Effector memory CD8-positive, alpha-beta T cell (primary cell): ENCODE measurements at regions not wholly inside any gene's neighbourhood (a gene's known extent, or its start where the extent isn't known, plus 50 kb on each side); places are given as distances from the start of the nearest gene placed in this dataset.

Experiments
- ATAC-seq: fragments of 150-1000 bp; cut with Tn5 transposase; replicated peaks from 2 replicates; pipeline ENCODE4 v1.10.0; 2021; ENCODE audit warnings: mild to moderate bottlenecking, moderate library complexity
- DNase-seq, 3 experiments: peaks; one replicate each; pipeline ENCODE4 v3.0.0; 2021
- H3K27ac Mint-ChIP-seq, 2 donors: one replicate each; pipeline ENCODE4 v1.8.0; 2022; ENCODE audit warnings: mild to moderate bottlenecking in 2 of 2, mixed read lengths in 2 of 2, moderate library complexity in 2 of 2
- H3K27me3 Mint-ChIP-seq, 2 donors: one replicate each; pipeline ENCODE4 v1.8.0; 2022; ENCODE audit warnings: mixed read lengths in 2 of 2
- H3K36me3 Mint-ChIP-seq: one replicate; pipeline ENCODE4 v1.8.0; 2022; ENCODE audit warnings: mild to moderate bottlenecking, moderate library complexity, mixed read lengths; ENCODE audit not compliant: insufficient read depth
- H3K4me1 Mint-ChIP-seq, 2 donors: one replicate each; pipeline ENCODE4 v1.8.0; 2022; ENCODE audit warnings: low read depth in 2 of 2, mixed read lengths in 2 of 2
- H3K4me3 Mint-ChIP-seq, 2 donors: one replicate each; pipeline ENCODE4 v1.8.0; 2022; ENCODE audit warnings: mild to moderate bottlenecking in 2 of 2, mixed read lengths in 2 of 2, moderate library complexity in 2 of 2
- H3K9me3 Mint-ChIP-seq, 2 donors: one replicate each; pipeline ENCODE4 v1.8.0; 2022; ENCODE audit warnings: mixed read lengths in 2 of 2

DNA sequence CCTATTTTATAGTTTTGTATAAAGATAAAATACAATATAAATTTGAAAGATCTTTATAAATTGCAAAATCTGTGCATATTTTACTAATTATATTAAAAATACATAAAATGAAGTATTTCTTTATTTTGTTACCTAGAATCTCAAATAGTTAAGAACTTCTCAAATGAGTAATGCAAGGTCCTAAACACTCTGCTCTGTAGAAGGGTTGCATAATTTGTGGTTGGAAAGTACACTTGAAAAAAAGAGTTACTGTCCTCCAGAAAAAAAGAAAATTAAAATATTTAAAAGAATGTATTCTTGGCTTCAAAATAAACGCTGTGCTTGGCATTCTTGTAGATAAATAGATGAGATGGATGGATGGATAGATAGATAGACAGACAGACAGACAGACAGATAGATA is 428.8 kb upstream of the CDH6 start:
- H3K4me1 Mint-ChIP-seq = no peaks in the 10 kb centered on the region
- peaks cover 6 to 15% of the 10 kb centered on the region in 2 donors for H3K9me3 Mint-ChIP-seq
- H3K4me3 Mint-ChIP-seq = no peak overlapping the region
- H3K27ac Mint-ChIP-seq = no peak overlapping the region
- H3K36me3 Mint-ChIP-seq = no peaks in the 10 kb centered on the region
- DNase-seq (no peak), ATAC-seq (no peak)
- no peaks in the 10 kb centered on the region for H3K27me3 Mint-ChIP-seq

DNA sequence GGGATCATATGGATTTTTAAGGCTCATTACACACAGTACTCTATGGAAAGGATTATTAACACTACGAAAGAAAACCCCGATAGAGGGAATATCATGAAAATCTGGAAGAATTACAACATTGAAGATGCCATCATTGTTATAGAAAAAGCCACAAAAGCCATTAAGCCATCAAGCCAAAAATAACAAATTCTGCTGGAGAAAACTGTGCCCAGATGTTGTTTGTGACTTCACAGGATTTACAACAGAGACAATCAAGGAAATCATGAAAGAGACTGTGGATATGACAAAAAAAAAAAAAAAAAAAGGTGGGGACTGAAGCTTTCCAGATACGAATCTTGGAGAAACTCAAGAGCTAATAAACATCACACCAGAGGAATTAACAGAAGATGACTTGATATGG is 433.8 kb upstream of the CDH6 start:
- Mint-ChIP-seq H3K36me3 (no peaks in the 10 kb centered on the region), H3K4me3 (no peak overlapping the region), H3K4me1 (no peaks in the 10 kb centered on the region), H3K27me3 (no peaks in the 10 kb centered on the region), H3K27ac (no peak overlapping the region), H3K9me3 (peaks cover 14 to 35% of the 10 kb centered on the region in 2 donors)
- ATAC-seq = no peak
- DNase-seq = no peak

DNA sequence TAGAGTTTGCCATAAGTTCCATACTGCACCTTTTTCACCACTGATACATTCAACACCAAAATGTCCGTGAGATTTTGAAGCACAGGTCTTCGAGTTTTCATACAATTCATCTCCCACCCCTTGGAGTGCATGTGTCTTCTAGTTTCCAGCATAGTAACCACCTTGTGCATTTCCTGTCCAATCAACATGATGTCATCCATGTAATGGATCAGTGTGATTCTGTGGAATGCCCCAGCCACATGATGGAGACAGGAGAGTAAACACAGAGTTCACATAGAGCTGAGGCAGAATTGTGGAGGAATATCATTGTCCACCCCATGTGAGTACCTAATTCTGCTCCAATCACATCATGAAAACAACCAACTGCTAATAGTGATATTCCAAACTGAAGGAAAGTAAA is 441.5 kb upstream of the CDH6 start:
- Mint-ChIP-seq H3K4me3 (no peak overlapping the region), H3K9me3 (peaks cover 9 to 15% of the 10 kb centered on the region in 2 donors), H3K4me1 (no peaks in the 10 kb centered on the region), H3K36me3 (no peaks in the 10 kb centered on the region), H3K27me3 (no peaks in the 10 kb centered on the region), H3K27ac (no peak overlapping the region)
- no peak for ATAC-seq
- no peak for DNase-seq

DNA sequence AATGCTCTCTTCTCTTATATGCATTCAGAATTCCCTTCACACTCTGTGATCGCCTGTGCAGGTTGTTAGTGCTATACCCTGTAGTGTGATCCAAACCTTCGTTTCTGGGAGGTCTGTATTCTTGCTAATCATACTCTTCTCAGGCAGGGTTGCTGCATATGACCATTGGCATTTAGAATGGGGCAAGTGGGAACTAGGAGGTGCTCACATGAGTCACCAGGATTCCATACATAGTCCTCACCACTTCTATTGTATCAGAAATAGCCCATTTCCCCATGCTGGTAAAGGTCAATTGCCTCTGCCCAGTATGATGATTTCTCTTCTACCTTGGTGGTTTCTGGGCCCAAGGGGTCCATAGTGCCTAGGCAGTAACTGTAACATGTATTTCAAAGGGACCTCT is 443.5 kb upstream of the CDH6 start:
- Mint-ChIP-seq H3K4me3 (no peak overlapping the region), H3K36me3 (no peaks in the 10 kb centered on the region), H3K27ac (no peak overlapping the region), H3K4me1 (no peaks in the 10 kb centered on the region), H3K27me3 (no peaks in the 10 kb centered on the region), H3K9me3 (peaks cover 3 to 15% of the 10 kb centered on the region in 2 donors)
- ATAC-seq (no peak), DNase-seq (no peak)

DNA sequence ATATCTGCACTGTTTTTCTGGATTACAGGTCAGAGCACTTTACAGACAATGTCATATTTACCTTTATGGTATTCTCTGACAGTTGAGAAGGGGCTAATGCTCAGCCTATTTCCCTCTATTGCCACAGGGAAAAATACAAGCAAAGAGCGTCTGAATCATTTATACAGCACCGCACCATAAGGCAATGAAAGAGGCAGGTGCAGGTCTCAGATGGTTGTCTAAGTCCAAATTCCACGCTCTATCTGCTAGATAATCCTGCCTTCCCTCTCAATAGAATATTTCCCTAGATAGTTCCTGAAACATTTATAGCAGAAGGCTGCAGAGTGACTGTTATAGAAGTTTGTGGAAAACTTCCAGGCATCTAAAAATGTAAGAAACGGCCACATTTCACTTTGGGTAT is 446.1 kb upstream of the CDH6 start:
- H3K9me3 Mint-ChIP-seq = peaks cover 8 to 9% of the 10 kb centered on the region in 2 donors
- no peak for DNase-seq

DNA sequence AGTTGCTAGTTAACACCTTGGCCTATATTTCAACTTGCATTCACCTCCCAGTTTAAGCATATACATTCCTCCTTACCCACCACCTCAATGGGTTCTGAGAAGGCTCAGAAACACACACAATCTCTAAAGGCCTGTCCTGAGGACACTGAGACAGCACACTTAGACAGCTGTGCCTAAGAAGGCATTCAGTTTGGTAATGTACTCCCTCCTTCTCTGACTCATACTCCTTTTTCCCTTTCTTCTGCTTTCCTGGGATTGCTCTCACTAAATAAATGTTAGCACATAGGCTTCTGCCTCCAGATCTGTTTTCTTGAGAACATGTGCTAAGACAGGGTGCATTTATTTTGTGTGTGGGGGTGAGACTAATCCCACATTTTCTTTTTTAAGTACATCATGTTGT is 456.8 kb upstream of the CDH6 start:
- no peaks in the 10 kb centered on the region for H3K36me3 Mint-ChIP-seq
- H3K27me3 Mint-ChIP-seq = no peaks in the 10 kb centered on the region
- no peaks in the 10 kb centered on the region for H3K4me1 Mint-ChIP-seq
- no peak overlapping the region for H3K4me3 Mint-ChIP-seq
- peaks cover 11 to 27% of the 10 kb centered on the region in 2 donors for H3K9me3 Mint-ChIP-seq
- DNase-seq (no peak), ATAC-seq (no peak)
- H3K27ac Mint-ChIP-seq = no peak overlapping the region

More for the DNA sequence above, 446.1 kb upstream of the CDH6 start:
- Mint-ChIP-seq H3K27me3 (no peaks in the 10 kb centered on the region), H3K27ac (no peak overlapping the region), H3K4me3 (no peak overlapping the region), H3K4me1 (no peaks in the 10 kb centered on the region), H3K36me3 (no peaks in the 10 kb centered on the region)
- ATAC-seq = no peak

DNA sequence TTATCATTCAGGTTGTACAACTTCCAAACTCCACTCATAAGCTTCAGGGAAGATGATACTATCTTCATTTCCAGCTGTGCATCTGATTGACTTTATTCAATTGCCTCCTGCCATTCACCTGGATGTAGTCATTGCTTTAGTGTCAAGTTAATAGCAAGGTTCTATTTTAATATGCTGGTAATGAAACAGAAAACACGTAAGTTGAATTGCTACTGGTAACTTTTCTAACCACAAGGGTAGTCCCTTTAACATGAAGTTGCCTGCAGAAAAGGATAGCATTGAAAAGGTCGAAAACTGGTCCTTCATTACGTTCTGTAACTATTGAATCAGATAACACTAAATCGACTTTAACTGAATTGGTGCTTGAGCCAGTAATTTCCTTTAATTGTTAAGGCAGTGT is 459.4 kb upstream of the CDH6 start:
- Mint-ChIP-seq H3K4me3 (no peak overlapping the region), H3K9me3 (peaks cover 14 to 19% of the 10 kb centered on the region in 2 donors), H3K27me3 (no peaks in the 10 kb centered on the region), H3K27ac (no peak overlapping the region), H3K36me3 (no peaks in the 10 kb centered on the region), H3K4me1 (no peaks in the 10 kb centered on the region)
- ATAC-seq = no peak
- DNase-seq = no peak

DNA sequence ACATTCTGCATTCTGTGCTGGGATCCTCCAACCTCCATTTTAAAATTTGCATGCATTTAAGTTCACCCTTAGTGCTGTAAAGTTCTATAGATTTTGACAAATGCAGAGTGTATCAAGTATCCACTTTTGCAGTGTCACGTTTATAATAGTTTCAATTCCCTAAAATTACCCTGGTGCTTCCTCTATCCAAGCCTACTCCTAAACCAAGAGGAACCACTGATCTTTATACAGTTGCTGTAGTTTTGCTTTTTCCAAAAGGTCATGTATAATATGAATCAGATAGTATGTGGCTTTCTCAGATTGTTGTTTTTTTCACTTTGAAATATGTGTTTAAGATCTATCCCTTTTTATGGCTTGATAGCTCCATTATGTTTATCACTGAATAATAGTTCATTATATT is 468.4 kb upstream of the CDH6 start:
- H3K27me3 Mint-ChIP-seq = no peaks in the 10 kb centered on the region
- H3K4me1 Mint-ChIP-seq = no peaks in the 10 kb centered on the region
- no peak overlapping the region for H3K27ac Mint-ChIP-seq
- peaks cover 5 to 7% of the 10 kb centered on the region in 2 donors for H3K9me3 Mint-ChIP-seq
- ATAC-seq (no peak), DNase-seq (no peak)
- no peak overlapping the region for H3K4me3 Mint-ChIP-seq
- H3K36me3 Mint-ChIP-seq = no peaks in the 10 kb centered on the region

DNA sequence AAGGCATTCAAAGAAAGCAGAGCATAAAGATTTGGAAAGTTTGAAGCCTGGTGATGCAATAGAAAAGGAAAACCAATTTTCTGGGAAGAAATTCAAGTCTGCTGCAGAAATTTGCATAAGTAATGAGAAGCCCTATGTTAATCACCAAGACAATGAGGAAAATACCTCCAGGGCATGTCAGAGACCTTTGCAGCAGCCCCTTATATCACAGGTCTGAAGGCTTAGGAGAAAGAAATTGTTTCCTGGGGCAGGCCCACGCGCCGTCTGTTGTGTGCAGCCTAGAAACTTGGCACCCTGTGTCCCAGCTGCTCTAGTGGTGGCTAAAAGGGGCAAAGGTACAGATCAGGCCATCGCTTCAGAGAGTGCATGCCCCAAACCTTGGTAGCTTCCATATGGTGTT is 495.3 kb upstream of the CDH6 start:
- H3K4me3 Mint-ChIP-seq = no peak overlapping the region
- H3K36me3 Mint-ChIP-seq = no peaks in the 10 kb centered on the region
- ATAC-seq (no peak), DNase-seq (no peak)
- H3K27me3 Mint-ChIP-seq = no peaks in the 10 kb centered on the region
- H3K9me3 Mint-ChIP-seq = peaks cover 20 to 24% of the 10 kb centered on the region in 2 donors
- no peaks in the 10 kb centered on the region for H3K4me1 Mint-ChIP-seq
- H3K27ac Mint-ChIP-seq = no peak overlapping the region

DNA sequence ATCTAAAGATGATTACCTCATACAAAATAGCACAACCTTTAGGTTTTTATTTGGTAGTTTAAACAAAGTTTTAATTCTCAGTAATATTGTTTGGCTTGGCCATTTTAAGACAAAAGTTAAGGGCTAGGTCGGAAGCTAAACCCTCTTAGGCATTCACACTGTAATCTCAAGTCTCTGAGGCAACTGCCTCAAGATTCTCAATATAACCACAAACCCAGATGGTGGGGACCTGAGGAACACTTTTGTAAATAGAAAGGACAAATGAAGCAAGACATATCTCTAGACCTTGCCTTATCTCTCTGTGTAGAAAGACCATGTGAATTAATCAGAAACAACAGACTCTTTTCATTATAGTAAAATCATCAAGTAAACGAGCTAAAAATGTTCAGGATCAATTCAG is 500.2 kb upstream of the CDH6 start:
- Mint-ChIP-seq H3K27ac (no peak overlapping the region), H3K4me3 (no peak overlapping the region), H3K36me3 (no peaks in the 10 kb centered on the region), H3K27me3 (no peaks in the 10 kb centered on the region), H3K9me3 (peaks cover 15 to 20% of the 10 kb centered on the region in 2 donors), H3K4me1 (no peaks in the 10 kb centered on the region)
- no peak for ATAC-seq
- DNase-seq = no peak

DNA sequence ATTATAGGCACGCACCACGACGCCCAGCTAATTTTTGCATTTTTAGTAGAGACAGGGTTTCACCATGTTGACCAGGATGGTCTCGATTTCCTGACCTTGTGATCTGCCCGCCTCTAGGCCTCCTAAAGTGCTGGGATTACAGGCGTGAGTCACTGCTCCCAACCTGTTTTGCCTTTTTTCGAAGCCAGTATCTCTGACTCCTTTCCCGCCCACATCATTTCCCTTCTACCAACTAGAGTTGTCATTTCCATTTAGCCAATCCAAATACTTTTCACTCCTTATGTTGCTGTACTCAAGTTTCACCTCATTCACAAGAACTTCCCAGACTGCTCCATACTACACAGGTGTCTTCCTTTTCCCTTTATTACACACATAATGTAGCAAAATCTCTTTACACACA is 502.6 kb upstream of the CDH6 start:
- Mint-ChIP-seq H3K4me1 (no peaks in the 10 kb centered on the region), H3K36me3 (no peaks in the 10 kb centered on the region), H3K4me3 (no peak overlapping the region), H3K9me3 (peaks cover 8 to 20% of the 10 kb centered on the region in 2 donors), H3K27ac (no peak overlapping the region), H3K27me3 (no peaks in the 10 kb centered on the region)
- ATAC-seq = no peak
- no peak for DNase-seq

DNA sequence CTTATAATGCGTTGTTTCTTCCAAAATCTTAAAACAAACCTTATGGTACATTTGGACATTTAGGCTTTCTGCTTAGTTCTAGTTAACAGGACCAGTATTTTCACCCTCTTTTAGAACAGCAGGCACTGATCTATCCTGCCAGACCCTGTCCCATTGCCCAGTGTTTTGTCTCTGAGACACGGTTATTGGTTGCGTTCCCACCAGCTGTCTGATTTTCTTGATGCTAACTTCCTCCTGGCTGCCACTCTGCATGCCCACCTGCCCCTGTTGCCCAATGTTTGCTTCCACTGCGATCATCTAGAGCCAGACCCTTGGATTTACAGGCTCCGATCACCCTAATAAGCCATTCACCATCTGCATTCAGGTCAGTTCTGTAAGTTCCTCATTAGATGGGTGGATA is 506.0 kb upstream of the CDH6 start:
- no peaks in the 10 kb centered on the region for H3K27me3 Mint-ChIP-seq
- ATAC-seq (no peak), DNase-seq (no peak)
- H3K27ac Mint-ChIP-seq = no peak overlapping the region
- H3K36me3 Mint-ChIP-seq = no peaks in the 10 kb centered on the region
- no peak overlapping the region for H3K4me3 Mint-ChIP-seq
- H3K4me1 Mint-ChIP-seq = no peaks in the 10 kb centered on the region
- peaks cover 11 to 20% of the 10 kb centered on the region in 2 donors for H3K9me3 Mint-ChIP-seq

DNA sequence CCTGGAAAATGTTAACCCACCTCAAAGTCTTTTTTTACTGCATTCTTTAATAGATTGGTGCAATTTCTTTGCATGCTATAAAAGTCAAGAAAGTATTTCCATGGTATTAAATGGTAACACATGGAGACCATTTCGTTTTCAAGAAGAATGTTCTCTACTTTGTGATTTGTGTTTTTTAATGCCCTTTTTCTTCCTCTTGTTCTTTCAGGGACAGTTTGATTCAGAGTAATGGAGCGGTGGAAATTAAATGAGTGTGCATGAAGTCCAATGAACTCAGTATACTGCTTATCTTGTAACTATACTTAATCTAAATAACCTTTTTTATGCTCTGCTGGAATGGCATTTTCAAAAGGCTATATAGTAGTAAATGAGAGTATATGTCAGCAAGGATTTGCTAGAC is 507.0 kb upstream of the CDH6 start:
- Mint-ChIP-seq H3K27me3 (no peaks in the 10 kb centered on the region), H3K27ac (no peak overlapping the region), H3K4me3 (no peak overlapping the region), H3K9me3 (peaks cover 13 to 20% of the 10 kb centered on the region in 2 donors), H3K36me3 (no peaks in the 10 kb centered on the region), H3K4me1 (no peaks in the 10 kb centered on the region)
- DNase-seq (no peak), ATAC-seq (no peak)

DNA sequence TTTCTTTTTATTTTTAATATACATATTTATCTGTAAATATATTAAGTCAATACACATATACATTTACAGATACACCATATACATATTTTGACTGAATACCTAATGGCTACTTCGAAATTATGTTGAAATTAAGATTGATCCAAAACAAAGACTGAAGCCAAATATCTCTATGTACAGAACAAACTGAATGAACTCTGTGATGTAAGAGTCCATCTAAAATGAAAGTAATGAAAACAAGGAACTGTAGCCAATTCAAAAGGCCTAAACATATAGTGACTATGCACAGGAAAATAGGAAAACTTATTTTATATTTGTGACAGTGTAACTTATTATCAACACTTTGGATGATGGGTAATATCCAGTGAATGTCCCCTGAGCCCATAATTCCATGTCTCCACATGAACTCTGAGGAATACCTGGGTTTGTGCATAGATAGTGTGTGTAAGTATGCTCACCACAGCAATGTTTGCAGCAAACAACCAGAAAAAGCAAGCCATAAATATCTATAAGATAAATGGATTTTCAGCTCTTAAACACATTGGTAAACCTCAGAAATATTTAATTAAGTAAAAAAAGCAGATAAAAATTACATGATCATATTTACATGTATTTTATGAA is 517.2 kb upstream of the CDH6 start:
- H3K4me3 Mint-ChIP-seq = no peak overlapping the region
- ATAC-seq = no peak
- H3K27ac Mint-ChIP-seq = no peak overlapping the region
- DNase-seq = no peak
- no peaks in the 10 kb centered on the region for H3K36me3 Mint-ChIP-seq
- H3K27me3 Mint-ChIP-seq = no peaks in the 10 kb centered on the region
- H3K9me3 Mint-ChIP-seq = peaks cover 6 to 14% of the 10 kb centered on the region in 2 donors
- H3K4me1 Mint-ChIP-seq = no peaks in the 10 kb centered on the region

DNA sequence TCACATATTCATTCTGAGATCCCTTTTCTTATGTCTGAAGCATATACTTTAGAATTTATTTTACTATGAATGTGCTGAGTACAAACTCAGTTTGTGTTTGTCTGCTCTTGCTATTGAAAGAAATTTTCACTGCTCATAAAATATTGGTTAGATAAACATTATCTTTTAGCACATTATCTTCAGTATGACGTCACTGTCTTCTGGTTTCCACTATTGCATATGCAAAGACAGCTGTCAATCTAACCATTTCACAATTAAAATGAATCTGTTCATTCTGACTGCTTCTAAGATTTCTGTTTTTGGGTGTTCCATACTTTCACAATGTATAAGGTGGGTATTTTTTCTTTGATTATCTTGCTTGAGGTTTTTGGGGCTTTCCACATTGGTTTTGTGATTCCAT is 526.2 kb upstream of the CDH6 start:
- Mint-ChIP-seq H3K27ac (no peak overlapping the region), H3K36me3 (no peaks in the 10 kb centered on the region), H3K4me1 (no peaks in the 10 kb centered on the region), H3K4me3 (no peak overlapping the region), H3K27me3 (no peaks in the 10 kb centered on the region), H3K9me3 (peaks cover 14 to 17% of the 10 kb centered on the region in 2 donors)
- ATAC-seq = no peak
- no peak for DNase-seq
